GM21528 (cell line): ENCODE measurements at regions not wholly inside any gene's neighbourhood (a gene's known extent, or its start where the extent isn't known, plus 50 kb on each side); places are given as distances from the start of the nearest gene placed in this dataset.
"Not testable (repeated sequence)": the region's sequence is repeated elsewhere in the genome, so short reads cannot be mapped to it uniquely, and the experiment has no call there.

ENCODE experiments used
- ATAC-seq: cut with Tn5 transposase; IDR thresholded peaks from one replicate; pipeline ENCODE4 v1.9.1; 2021; ENCODE audit warnings: mild to moderate bottlenecking, moderate library complexity; ENCODE audit not compliant: unreplicated experiment, low FRiP score

DNA sequence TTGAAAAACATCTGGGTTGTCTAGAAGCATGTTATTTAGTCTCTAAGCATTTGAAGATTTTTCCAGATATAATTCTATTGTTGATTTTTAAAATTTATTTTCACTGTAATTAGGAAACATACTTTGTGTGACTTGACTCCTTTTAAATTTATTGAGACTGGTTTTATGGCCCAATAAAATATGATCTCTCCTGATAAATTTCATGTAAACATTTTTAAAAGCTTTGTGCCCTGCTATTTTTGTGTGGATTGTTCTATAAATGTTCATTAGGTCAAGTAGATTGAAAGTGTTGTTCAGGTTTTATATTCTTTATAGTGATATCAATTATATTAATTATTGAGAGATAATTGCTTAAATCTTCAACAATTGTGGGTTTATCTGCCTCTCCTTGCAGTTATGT, 105.4 kb downstream of the RFX6 start:
- no peak for ATAC-seq

DNA sequence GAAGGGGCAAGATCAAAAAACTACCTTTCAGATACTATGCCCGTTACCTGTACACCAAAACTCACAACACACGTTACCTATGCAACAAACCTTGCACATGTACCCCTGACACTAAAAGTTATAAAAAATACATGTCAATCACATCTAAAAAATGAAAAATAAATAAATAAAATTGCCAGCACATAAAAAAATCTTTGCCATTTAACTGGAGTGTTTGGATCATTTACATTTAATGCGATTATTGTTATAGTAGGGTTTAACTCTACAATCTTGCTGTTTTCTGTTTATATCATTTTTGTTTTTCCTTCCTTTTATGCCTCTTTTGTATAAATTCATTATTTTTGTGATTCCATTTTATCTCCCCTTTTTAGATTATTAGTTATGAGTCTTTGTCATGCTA, 106.3 kb downstream of the RFX6 start:
- ATAC-seq, result no peak

DNA sequence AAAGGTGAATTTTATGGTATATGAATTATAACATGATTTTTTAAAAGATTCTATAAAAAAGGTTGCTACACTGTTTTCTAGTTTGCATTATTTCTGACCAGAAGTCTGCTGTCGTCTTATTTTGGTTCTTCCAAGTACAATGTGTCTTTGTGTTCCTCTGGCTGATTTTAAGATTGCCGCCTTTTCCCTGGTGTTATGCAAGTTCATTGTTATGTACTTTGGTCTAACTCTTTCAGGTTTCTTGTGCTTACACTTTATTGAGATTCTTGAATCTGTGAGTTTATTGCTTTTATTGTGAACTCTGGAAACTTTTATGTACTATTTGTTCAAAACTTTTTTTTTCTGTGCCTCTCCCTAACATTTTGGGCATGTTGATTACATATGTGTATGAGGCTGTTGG, 109.8 kb downstream of the RFX6 start:
- no peak for ATAC-seq

DNA sequence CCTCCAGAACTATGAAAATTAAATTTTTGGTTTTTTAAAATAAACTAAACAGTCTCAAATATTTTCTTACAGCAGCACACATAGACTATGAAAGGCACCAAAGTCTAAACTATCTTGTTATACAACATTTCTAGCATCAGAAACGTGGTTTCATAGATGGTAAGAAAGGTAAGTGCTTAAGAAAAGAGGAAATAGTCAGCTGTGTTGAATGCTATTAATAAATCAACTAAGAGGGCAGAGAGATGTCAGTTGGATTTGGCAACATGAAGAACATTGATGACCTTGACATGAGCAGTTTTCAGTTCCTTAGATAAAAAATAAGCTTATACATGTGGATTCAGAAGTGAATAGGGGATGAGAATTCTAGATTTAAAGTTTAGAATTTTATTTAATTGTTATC, 113.6 kb downstream of the RFX6 start:
- no peak for ATAC-seq

DNA sequence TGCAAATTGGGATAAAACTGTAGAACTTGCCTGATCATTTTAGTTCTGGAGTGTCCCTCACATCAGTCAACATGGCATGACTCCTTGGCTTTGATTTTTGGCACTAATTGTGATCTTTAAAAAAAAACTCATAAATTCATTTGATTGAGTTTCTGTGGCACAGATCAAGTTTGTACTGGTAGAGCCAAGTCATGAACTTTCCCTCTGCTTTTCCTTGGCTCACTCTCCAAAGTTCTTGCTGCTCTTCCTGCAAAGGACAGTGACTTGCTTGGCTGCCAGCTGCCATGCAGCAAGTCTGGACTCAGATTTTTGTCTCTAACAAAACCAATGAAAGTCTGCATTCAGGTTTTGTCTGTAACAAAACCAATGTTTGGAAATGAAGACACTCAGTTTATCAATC, 115.5 kb downstream of the RFX6 start:
- ATAC-seq, result no peak

DNA sequence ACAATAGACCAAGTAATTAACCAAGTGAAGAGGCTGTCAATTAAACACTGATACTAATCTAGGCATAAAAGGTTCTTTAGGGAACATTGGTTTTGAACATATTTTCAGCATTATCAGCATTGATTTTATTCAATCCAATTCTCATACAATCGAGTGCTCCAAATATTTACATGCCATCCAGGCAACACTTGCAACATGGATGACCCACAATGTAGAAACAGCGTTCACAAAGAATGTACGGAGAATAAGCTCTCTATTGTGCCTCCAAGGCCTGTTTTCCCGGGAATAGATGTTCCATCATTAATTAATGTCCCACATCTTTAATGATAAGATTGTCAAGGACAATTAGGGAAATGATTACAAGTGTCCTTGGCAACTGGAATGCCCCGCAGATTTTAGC, 117.4 kb downstream of the RFX6 start:
- no peak for ATAC-seq

DNA sequence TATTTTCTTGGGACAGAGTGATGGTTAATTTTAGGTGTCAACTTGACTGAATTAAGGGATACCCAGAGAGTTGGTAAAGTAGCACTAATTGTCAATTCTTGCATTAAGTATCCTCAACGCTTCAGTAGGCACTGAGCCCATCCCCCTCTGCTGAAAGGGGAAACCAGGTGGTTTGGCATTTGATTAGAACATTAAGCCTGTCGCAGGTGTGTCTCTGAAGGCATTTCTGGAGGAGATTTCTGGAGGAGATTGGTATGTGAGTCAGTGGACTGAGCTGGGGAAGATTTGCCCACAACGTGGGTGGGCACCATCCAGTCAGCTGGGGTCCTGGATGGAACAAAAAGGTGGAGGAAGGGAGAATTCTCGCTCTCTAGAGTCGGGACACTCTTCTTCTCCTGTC, 119.8 kb downstream of the RFX6 start:
- no peak for ATAC-seq

DNA sequence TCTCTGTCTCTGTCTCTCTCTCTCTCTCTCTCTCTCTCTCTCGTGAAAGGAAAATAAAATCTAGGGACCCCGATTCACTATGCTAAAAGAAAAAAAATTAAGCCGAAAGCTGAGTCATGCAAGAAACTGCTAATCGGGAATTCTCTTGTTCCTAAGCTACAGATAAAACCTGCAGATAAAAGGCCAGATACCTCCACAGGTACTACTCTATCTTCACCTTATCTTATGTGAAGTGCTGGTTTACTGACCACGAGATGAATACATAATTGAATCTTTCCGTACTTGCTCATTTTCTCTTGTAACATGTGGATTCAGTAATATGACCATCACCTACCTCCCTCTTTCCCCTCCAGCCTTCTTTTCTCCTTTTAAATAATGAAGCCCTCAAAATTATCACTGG, 120.5 kb downstream of the RFX6 start:
- no peak for ATAC-seq

DNA sequence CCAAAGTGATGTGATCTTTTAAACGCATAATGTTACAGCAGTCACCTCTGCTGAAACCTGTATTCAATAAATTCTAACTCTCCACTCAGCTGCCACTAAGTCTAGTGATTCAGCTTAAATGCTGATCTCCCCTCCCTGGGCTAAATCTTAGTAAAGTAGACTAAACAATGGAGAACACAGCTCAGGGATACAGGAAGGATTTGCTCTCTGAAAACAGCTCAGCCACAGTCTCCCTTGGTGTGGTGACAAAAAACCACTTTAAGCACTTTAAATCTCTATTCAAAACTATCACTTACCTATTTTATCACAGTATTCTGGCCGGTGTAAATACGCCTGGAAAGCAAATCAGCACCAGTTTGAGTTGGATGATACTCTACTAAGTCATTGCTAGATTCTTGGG, 130.6 kb downstream of the RFX6 start:
- no peak for ATAC-seq

DNA sequence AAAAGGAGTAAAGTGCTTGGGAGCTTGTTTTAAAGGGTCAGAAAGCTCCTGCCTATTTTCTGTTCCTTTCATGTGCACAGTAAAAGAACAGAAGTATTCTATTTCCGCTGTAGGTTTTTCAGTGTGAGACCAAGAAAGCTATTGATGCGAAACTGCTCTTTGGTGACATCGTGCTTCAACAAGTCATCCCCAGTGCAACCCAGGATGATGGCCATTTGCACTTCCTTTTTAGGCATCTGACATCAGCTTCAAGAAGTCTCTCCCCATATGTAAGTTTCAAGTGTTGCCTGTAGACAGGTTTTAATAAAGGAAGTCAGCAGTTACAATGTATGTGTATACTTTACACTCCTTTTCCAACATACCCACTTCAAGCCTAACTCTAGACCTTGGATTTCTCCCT, 131.6 kb downstream of the RFX6 start:
- peak; percentile 67 for ATAC-seq

DNA sequence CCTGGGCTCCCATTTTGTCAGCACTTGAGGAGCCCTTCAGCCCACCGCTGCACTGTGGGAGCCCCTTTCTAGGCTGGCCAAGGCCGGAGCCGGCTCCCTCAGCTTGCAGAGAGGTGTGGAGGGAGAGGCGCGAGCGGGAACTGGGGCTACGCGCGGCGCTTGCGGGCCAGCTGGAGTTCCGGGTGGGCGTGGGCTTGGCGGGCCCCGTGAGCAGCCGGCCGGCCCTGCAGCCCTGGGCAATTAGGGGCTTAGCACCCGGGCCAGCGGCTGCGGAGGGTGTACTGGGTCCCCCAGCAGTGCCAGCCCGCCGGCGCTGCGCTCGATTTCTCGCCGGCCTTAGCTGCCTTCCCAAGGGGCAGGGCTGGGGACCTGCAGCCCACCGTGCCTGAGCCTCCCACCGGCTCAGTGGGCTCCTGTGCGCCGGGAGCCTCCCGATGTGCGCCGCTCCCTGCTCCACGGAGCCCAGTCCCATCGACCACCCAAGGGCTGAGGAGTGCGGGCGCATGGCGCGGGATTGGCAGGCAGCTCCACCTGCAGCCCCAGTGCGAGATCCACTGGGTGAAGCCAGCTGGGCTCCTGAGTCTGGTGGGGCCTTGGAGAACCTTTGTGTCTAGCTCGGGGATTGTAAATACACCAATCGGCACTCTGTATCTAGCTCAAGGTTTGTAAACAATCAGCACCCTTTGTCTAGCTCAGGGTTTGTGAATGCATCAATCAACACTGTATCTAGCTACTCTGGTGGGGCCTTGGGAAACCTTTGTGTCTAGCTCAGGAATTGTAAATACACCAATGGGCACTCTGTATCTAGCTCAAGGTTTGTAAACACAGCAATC, 137.8 kb downstream of the RFX6 start:
- not testable (repeated sequence) for ATAC-seq

DNA sequence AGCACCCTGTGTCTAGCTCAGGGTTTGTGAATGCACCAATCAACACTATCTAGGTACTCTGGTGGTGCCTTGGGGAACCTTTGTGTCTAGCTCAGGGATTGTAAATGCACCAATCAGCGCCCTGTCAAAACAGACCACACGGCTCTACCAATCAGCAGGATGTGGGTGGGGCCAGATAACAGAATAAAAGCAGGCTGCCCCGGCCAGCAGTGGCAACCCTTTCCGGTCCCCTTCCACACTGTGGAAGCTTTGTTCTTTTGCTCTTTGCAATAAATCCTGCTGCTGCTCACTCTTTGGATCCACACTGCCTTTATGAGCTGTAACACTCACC, 138.4 kb downstream of the RFX6 start:
- not testable (repeated sequence) for ATAC-seq

DNA sequence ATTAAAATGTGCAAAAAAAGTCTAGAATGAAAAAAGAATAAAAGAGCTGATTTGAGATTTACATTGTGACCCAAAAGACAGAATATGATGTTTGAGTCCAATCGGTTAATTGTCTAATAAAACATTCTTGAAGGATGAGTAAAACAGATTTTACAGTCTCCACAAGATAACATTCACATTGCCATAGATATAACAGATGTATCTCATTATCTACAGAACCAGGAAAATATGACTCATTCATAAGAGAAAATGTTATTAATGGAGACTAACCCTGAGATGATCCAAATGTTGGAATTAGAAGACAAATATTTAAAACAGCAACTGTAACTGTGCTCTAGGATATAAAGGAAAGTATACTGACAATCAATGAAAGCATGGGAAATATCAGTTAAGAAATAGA, 141.7 kb downstream of the RFX6 start:
- no peak for ATAC-seq

DNA sequence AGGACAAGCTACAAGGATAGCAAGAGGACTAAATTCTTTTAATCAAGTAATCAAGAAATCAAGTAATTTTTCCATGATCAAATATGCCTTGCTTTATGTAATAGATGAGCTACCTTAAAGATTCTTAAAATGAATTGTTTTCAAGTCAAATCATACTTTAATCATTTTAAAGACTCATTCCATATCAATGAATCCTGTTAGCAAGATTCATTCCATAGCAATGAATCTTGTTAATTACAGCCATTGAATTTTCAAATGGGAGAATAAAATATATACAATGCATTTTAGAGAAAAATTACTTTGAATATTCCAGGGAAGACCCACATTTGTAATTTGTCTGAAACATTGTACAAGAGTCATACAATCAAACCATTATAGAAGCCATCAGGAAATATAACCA, 145.7 kb downstream of the RFX6 start:
- no peak for ATAC-seq

DNA sequence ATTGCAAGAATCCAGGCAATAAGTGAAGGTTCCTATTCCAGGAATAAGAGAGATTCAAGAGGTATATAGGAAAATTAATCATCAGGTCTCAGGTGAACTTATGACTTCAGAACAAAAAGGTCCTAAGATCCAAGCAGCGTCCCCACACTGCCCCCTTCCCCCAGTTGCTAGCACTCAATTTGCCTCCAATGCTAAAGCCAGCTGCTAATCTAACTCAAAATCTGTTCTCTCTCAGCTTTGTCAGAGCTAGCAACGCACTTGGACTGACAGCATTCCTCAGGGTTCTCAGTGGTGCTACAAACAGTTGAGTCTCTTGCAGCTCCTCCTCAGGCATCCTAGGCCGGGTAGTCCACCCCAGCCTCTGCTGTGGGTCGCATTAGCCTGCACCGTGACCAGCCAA, 148.3 kb downstream of the RFX6 start:
- ATAC-seq, result no peak

DNA sequence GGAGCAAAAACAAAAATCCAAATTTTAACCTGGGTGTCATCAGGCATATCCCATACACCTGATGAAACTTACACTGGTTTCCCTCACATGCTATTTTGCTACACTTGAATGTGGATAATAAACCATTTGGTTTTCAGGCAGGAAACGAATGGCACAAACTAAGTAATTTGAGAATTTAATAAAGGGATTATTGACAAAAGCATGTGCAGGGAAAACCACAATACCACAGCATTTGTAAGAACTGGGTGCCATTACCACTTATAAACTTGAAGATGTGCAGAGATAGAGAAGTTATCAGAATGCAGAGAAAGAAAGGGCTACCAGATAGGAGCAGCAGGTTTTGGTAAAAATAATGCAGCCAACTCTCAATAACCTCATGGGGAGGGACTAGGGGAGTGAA, 151.2 kb downstream of the RFX6 start:
- no peak for ATAC-seq

DNA sequence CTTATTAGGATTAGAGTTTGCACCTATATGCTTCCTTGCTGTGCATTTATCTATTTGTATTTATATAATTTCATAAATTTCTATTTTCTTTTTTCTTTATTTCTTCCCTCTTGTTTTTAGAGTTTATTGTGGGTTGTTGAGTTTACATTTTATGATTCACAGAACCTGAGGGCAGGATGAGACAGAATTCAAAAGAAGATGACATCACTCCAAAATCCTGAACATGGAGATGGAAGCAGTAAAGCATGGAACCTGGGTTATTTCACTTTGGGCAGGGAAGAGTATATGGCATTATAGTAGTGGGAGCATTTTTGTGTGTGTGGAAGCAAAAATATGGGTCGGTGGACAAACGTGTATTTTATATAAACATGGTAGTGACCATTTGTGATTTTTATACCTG, 157.5 kb downstream of the RFX6 start:
- no peak for ATAC-seq

DNA sequence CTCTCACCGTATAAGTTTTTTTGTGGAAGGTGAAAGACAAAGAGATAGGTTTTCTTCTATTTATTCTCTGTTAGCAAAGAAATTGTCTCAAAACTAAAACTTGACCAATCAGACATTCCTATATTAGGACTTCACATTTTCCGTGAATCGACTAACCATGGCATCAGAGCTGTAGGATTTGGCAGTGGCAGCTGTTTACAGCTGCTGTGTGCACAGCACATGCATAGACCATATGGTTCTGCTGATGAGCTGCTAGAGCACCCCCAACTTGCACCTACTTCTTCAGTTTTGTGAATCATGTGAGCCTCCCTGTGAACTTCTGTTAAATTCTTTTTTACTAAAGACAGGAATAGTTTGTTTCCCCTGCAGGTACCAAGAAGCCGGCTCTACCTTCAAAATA, 157.9 kb downstream of the RFX6 start:
- ATAC-seq, result no peak

DNA sequence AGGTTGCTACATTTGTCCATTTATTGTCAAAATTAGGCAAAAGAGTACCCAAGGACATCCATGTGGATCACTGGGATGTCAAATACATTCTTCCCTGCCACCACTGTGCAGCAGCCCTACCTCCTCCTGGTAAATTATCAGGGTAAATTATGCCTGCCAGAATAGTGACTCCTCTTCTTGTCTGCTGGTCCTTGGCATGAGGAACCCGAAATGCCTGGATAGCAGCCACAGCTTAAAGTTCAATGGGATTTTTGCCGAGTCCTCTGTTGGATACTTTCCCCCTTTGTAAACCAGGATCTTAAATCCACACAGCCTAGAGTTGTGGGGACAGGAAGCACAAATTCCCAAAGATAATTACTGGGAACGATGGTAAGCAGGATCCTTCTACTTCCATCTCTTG, 173.3 kb downstream of the RFX6 start:
- ATAC-seq, result no peak

DNA sequence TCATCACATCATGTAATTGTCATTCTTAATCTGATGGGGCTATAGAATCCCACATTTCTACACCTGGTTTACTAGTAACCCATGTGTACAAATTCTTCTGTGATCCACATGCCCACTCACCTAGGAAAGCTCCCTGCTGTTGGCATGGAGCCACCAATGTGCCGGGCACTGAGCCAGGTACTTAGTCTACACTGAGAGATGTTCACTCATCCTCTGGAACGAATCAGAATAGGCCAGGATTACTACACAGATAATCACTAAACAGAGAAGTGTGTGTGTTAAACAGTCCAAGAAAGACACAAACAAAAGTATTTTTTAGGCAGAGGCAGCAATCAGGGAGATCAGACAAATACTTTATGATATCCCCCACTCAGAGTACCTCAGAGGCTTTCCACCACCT, 193.2 kb upstream of the VGLL2 start:
- no peak for ATAC-seq

DNA sequence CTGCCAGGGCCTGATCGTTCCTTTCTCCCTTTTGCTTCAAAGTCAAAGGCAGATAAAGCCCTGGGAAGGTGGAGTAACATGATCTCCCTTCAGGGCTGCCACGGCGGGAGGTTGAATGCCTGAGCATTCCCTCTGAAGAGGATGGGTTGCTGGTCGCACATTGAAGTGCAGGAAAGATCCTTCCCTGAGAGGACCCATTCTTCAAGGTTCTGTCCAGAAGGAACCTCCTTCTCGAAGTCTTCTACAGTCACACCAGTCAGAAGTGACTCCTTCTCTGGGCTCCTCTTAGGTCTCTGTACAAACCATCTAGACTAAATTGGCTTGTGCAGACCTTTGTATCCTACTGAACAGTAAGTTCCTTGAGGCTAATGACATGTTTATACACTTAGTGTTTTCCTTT, 192.6 kb upstream of the VGLL2 start:
- no peak for ATAC-seq

DNA sequence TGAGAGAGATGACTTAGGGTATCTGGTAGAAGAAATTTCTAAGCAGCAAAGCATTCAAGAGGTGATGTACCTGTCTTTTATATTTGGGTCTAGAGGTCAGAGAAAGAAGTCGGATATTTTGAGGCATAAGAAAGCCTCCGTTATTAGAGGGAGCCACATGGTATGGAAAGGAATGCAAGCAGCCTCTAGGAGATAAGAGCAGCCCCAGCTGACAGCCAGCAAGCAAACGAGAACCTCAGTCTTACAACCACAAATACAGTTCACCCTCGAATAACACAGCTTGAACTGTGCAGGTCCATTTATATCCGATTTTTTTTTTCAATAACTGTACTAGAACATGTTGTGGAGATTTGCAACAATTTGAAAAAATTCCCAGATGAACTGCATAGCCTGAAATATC, 190.7 kb upstream of the VGLL2 start:
- ATAC-seq, result no peak

DNA sequence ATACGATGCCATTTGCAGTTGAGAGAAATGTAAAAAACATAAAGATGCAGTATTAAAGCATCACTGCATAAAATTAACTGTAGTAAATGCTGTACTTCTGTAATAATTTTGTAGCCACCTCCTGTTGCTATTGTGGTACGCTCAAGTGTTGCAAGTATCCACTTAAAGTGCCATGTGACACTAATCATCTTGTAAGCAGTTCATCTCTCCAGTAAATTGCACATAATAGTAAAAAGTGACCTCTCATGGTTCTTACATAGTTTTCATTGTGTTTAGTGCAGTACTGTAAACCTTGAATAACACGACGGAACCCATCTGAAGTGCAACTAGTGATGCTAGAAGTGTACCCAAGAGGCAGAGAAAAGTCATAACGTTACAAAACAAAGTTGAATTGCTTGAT, 190.1 kb upstream of the VGLL2 start:
- no peak for ATAC-seq
